ENCODE measurements at regions not wholly inside any gene's neighbourhood (a gene's known extent, or its start where the extent isn't known, plus 50 kb on each side); places are given as distances from the start of the nearest gene placed in this dataset.
"Not testable (repeated sequence)": the region's sequence is repeated elsewhere in the genome, so short reads cannot be mapped to it uniquely, and the experiment has no call there.

GRCh38 chr2:183522489-183523266, 398.4 kb downstream of the NUP35 start:
- DNase-seq (ENCODE audit: low read depth in 3 of 3, low spot score in 2 of 3) = no peak

GRCh38 chr2:183530333-183530901, 406.2 kb downstream of the NUP35 start:
- no peak for DNase-seq (ENCODE audit: low read depth in 3 of 3, low spot score in 2 of 3)

- no peak for DNase-seq (ENCODE audit: low read depth in 3 of 3, low spot score in 2 of 3)
These were observed 408.3 kb downstream of the NUP35 start for GRCh38 chr2:183532514-183532913.

- no peak for DNase-seq (ENCODE audit: low read depth in 3 of 3, low spot score in 2 of 3)
These were observed 408.8 kb downstream of the NUP35 start for GRCh38 chr2:183533021-183533420.

GRCh38 chr2:183536290-183536689, 412.0 kb downstream of the NUP35 start:
- no peak for DNase-seq (ENCODE audit: low read depth in 3 of 3, low spot score in 2 of 3)

GRCh38 chr2:183536714-183537113, 412.5 kb downstream of the NUP35 start:
- DNase-seq (ENCODE audit: low read depth in 3 of 3, low spot score in 2 of 3) = no peak

- DNase-seq (ENCODE audit: low read depth in 3 of 3, low spot score in 2 of 3) = no peak
These were observed 417.5 kb downstream of the NUP35 start for GRCh38 chr2:183541766-183542165.

GRCh38 chr2:183542606-183543005, 418.4 kb downstream of the NUP35 start:
- no peak for DNase-seq (ENCODE audit: low read depth in 3 of 3, low spot score in 2 of 3)

- no peak for DNase-seq (ENCODE audit: low read depth in 3 of 3, low spot score in 2 of 3)
These were observed 419.0 kb downstream of the NUP35 start for GRCh38 chr2:183543222-183543621.

- DNase-seq (ENCODE audit: low read depth in 3 of 3, low spot score in 2 of 3) = no peak
These were observed 419.5 kb downstream of the NUP35 start for GRCh38 chr2:183543731-183544130.

GRCh38 chr2:183546560-183547350, 422.5 kb downstream of the NUP35 start:
- not testable (repeated sequence) for DNase-seq (ENCODE audit: low read depth in 3 of 3, low spot score in 2 of 3)

- DNase-seq (ENCODE audit: low read depth in 3 of 3, low spot score in 2 of 3) = no peak
These were observed 428.5 kb downstream of the NUP35 start for GRCh38 chr2:183552716-183553115.

GRCh38 chr2:183564726-183565125, 440.5 kb downstream of the NUP35 start:
- DNase-seq (ENCODE audit: low read depth in 3 of 3, low spot score in 2 of 3) = no peak

GRCh38 chr2:183575481-183575880, 451.2 kb downstream of the NUP35 start:
- no peak for DNase-seq (ENCODE audit: low read depth in 3 of 3, low spot score in 2 of 3)

GRCh38 chr2:183579686-183580085, 455.4 kb downstream of the NUP35 start:
- no peak for DNase-seq (ENCODE audit: low read depth in 3 of 3, low spot score in 2 of 3)

GRCh38 chr2:183592271-183592670, 468.0 kb downstream of the NUP35 start:
- DNase-seq (ENCODE audit: low read depth in 3 of 3, low spot score in 2 of 3) = no peak

GRCh38 chr2:183594150-183594549, 469.9 kb downstream of the NUP35 start:
- no peak for DNase-seq (ENCODE audit: low read depth in 3 of 3, low spot score in 2 of 3)

GRCh38 chr2:183597841-183598240, 473.6 kb downstream of the NUP35 start:
- DNase-seq (ENCODE audit: low read depth in 3 of 3, low spot score in 2 of 3) = no peak

GRCh38 chr2:183604065-183604464, 479.8 kb downstream of the NUP35 start:
- DNase-seq (ENCODE audit: low read depth in 3 of 3, low spot score in 2 of 3) = no peak

- no peak for DNase-seq (ENCODE audit: low read depth in 3 of 3, low spot score in 2 of 3)
These were observed 481.2 kb downstream of the NUP35 start for GRCh38 chr2:183605440-183605839.

GRCh38 chr2:183606022-183606717, 481.9 kb downstream of the NUP35 start:
- DNase-seq (ENCODE audit: low read depth in 3 of 3, low spot score in 2 of 3) = no peak

Data from right renal cortex interstitium (tissue), 3 donors.